IPS-18c (cell line): ENCODE measurements at regions not wholly inside any gene's neighbourhood (a gene's known extent, or its start where the extent isn't known, plus 50 kb on each side); places are given as distances from the start of the nearest gene placed in this dataset.

Experiments
- H3K4me3 ChIP-seq: 2 replicates; pipeline ENCODE4 v1.7.0; 2013; ENCODE audit warnings: low read depth, mild to moderate bottlenecking, low read length, moderate library complexity; ENCODE audit not compliant: insufficient read depth
- H3K9me3 ChIP-seq: one replicate; pipeline ENCODE4 v1.6.1; 2013; ENCODE audit warnings: mild to moderate bottlenecking, low read length, moderate library complexity; ENCODE audit not compliant: control insufficient read depth, insufficient read depth

- H3K9me3 ChIP-seq, result no peaks in the 10 kb centered on the region
- no peak overlapping the region for H3K4me3 ChIP-seq
Measured at GRCh38 chr13:111548301-111548700, 227.9 kb downstream of the TEX29 start.

- no peak overlapping the region for H3K4me3 ChIP-seq
- no peaks in the 10 kb centered on the region for H3K9me3 ChIP-seq
Measured at GRCh38 chr13:111548805-111549204, 228.4 kb downstream of the TEX29 start.

- no peak overlapping the region for H3K4me3 ChIP-seq
- H3K9me3 ChIP-seq, result no peaks in the 10 kb centered on the region
Measured at GRCh38 chr13:111549464-111549863, 229.0 kb downstream of the TEX29 start.

- Histone ChIP-seq H3K4me3 (no peak overlapping the region), H3K9me3 (no peaks in the 10 kb centered on the region)
Measured at GRCh38 chr13:111550062-111550461, 229.6 kb downstream of the TEX29 start.

- no peaks in the 10 kb centered on the region for H3K9me3 ChIP-seq
- no peak overlapping the region for H3K4me3 ChIP-seq
Measured at GRCh38 chr13:111551204-111551820, 230.9 kb downstream of the TEX29 start.

GRCh38 chr13:111552891-111553655, 232.6 kb downstream of the TEX29 start:
- H3K4me3 ChIP-seq, result no peak overlapping the region
- H3K9me3 ChIP-seq, result no peaks in the 10 kb centered on the region

- Histone ChIP-seq H3K9me3 (no peaks in the 10 kb centered on the region), H3K4me3 (no peak overlapping the region)
Measured at GRCh38 chr13:111554539-111555267, 234.3 kb downstream of the TEX29 start.

- Histone ChIP-seq H3K4me3 (no peak overlapping the region), H3K9me3 (no peaks in the 10 kb centered on the region)
Measured at GRCh38 chr13:111555268-111555808, 234.9 kb downstream of the TEX29 start.

- no peak overlapping the region for H3K4me3 ChIP-seq
- H3K9me3 ChIP-seq, result no peaks in the 10 kb centered on the region
Measured at GRCh38 chr13:111555903-111556302, 235.5 kb downstream of the TEX29 start.

GRCh38 chr13:111556496-111556895, 236.1 kb downstream of the TEX29 start:
- H3K9me3 ChIP-seq, result no peaks in the 10 kb centered on the region
- H3K4me3 ChIP-seq, result no peak overlapping the region

GRCh38 chr13:111557921-111558699, 237.7 kb downstream of the TEX29 start:
- Histone ChIP-seq H3K4me3 (no peak overlapping the region), H3K9me3 (no peaks in the 10 kb centered on the region)

GRCh38 chr13:111558700-111559088, 238.3 kb downstream of the TEX29 start:
- H3K4me3 ChIP-seq, result no peak overlapping the region
- no peaks in the 10 kb centered on the region for H3K9me3 ChIP-seq

- H3K9me3 ChIP-seq, result no peaks in the 10 kb centered on the region
- no peak overlapping the region for H3K4me3 ChIP-seq
Measured at GRCh38 chr13:111559612-111560403, 239.4 kb downstream of the TEX29 start.

GRCh38 chr13:111561091-111561781, 240.8 kb downstream of the TEX29 start:
- no peaks in the 10 kb centered on the region for H3K9me3 ChIP-seq
- no peak overlapping the region for H3K4me3 ChIP-seq

- peaks cover 2% of the 10 kb centered on the region for H3K9me3 ChIP-seq
- no peak overlapping the region for H3K4me3 ChIP-seq
Measured at GRCh38 chr13:111562716-111563115, 242.3 kb downstream of the TEX29 start.

GRCh38 chr13:111564606-111565005, 244.2 kb downstream of the TEX29 start:
- Histone ChIP-seq H3K4me3 (no peak overlapping the region), H3K9me3 (peaks cover 6% of the 10 kb centered on the region)
